Testis (tissue), 2 donors: ENCODE measurements at regions not wholly inside any gene's neighbourhood (a gene's known extent, or its start where the extent isn't known, plus 50 kb on each side); places are given as distances from the start of the nearest gene placed in this dataset.

ENCODE experiments used
- DNase-seq: peaks from one replicate; pipeline ENCODE4 v3.0.0-alpha.2; 2019
- H3K27ac ChIP-seq, 2 donors: fragments of 200-600 bp; sonication (generic); one replicate each; pipeline ENCODE4 v1.5.1; 2019
- H3K27me3 ChIP-seq: fragments of 200-600 bp; sonication (generic); one replicate; pipeline ENCODE4 v1.5.1; 2019
- H3K36me3 ChIP-seq: fragments of 200-600 bp; sonication (generic); one replicate; pipeline ENCODE4 v1.5.1; 2017; ENCODE audit warnings: low read depth; ENCODE audit errors: missing control alignments
- H3K4me1 ChIP-seq: fragments of 200-600 bp; sonication (generic); one replicate; pipeline ENCODE4 v1.5.1; 2019
- H3K4me3 ChIP-seq, 2 donors: fragments of 200-600 bp; sonication (generic); one replicate each; pipeline ENCODE4 v1.5.1; 2017 to 2019
- H3K9me3 ChIP-seq: fragments of 200-600 bp; sonication (generic); one replicate; pipeline ENCODE4 v1.5.1; 2017
- CTCF ChIP-seq, 3 experiments: fragments of 450-650 bp in 2 of 3; fragments of 200-600 bp in 1 of 3; sonication (generic) in 1 of 3; IDR thresholded peaks; one replicate each; pipeline ENCODE4 v1.5.1; 2016 to 2019; ENCODE audit warnings: antibody characterized with exemption in 3 of 3, mild to moderate bottlenecking in 2 of 3, moderate library complexity in 1 of 3
- POLR2A ChIP-seq: fragments of 450-650 bp; IDR thresholded peaks from one replicate; pipeline ENCODE4 v1.6.1; 2017; ENCODE audit warnings: antibody characterized with exemption, mild to moderate bottlenecking, moderate library complexity
- WGBS, 2 donors: methylation state at CpG; one replicate each; pipeline ENCODE4 v1.1.5; 2018; 5-methylcytosine and 5-hydroxymethylcytosine counted together
- intact Hi-C: fragments of 100-400 bp; cut with DNase I; formaldehyde crosslinking; loops from one replicate; pipeline ENCODE4 v1.15.1; 2023; ENCODE audit warnings: low total_unique reads

GRCh38 chr16:20192801-20193200, 119.1 kb upstream of the GPR139 start:
- no peak for DNase-seq
- intact Hi-C loops: no loop called here
- Histone ChIP-seq H3K27me3 (no peaks in the 10 kb centered on the region), H3K36me3 (no peaks in the 10 kb centered on the region), H3K27ac (no peak overlapping the region), H3K9me3 (no peaks in the 10 kb centered on the region), H3K4me3 (no peak overlapping the region), H3K4me1 (no peaks in the 10 kb centered on the region)
- TF ChIP-seq POLR2A (no peak), CTCF (IDR thresholded peaks at IDR 0.05) (no peak)
- 44 to 50% methylated on average over 1 of the region's 1 CpG for WGBS, 2 donors

GRCh38 chr16:20191566-20191965, 117.9 kb upstream of the GPR139 start:
- H3K27me3 ChIP-seq: no peaks in the 10 kb centered on the region
- H3K27ac ChIP-seq: no peak overlapping the region
- no peaks in the 10 kb centered on the region for H3K9me3 ChIP-seq
- H3K4me3 ChIP-seq: no peak overlapping the region
- TF ChIP-seq POLR2A (no peak), CTCF (IDR thresholded peaks at IDR 0.05) (no peak)
- DNase-seq: no peak
- H3K36me3 ChIP-seq: no peaks in the 10 kb centered on the region
- H3K4me1 ChIP-seq: no peaks in the 10 kb centered on the region
- intact Hi-C loops: no loop called here

- WGBS, 2 donors: 69 to 71% methylated on average over 3 of the region's 3 CpGs
- TF ChIP-seq POLR2A (no peak), CTCF (IDR thresholded peaks at IDR 0.05) (no peak)
- Histone ChIP-seq H3K27ac (no peak overlapping the region), H3K36me3 (no peaks in the 10 kb centered on the region), H3K27me3 (no peaks in the 10 kb centered on the region), H3K4me3 (no peak overlapping the region), H3K9me3 (no peaks in the 10 kb centered on the region), H3K4me1 (no peaks in the 10 kb centered on the region)
- intact Hi-C loops: no loop called here
- DNase-seq: no peak
Measured at GRCh38 chr16:20181949-20182348, 108.3 kb upstream of the GPR139 start.

GRCh38 chr16:20181416-20181815, 107.7 kb upstream of the GPR139 start:
- no peaks in the 10 kb centered on the region for H3K4me1 ChIP-seq
- H3K27me3 ChIP-seq: no peaks in the 10 kb centered on the region
- no peak overlapping the region for H3K27ac ChIP-seq
- no peak for TF ChIP-seq CTCF (IDR thresholded peaks at IDR 0.05)
- TF ChIP-seq POLR2A: no peak
- no peaks in the 10 kb centered on the region for H3K9me3 ChIP-seq
- intact Hi-C loops: no loop called here
- H3K4me3 ChIP-seq: no peak overlapping the region
- no peak for DNase-seq
- no peaks in the 10 kb centered on the region for H3K36me3 ChIP-seq
- 81 to 82% methylated on average over 4 of the region's 4 CpGs for WGBS, 2 donors

DNA sequence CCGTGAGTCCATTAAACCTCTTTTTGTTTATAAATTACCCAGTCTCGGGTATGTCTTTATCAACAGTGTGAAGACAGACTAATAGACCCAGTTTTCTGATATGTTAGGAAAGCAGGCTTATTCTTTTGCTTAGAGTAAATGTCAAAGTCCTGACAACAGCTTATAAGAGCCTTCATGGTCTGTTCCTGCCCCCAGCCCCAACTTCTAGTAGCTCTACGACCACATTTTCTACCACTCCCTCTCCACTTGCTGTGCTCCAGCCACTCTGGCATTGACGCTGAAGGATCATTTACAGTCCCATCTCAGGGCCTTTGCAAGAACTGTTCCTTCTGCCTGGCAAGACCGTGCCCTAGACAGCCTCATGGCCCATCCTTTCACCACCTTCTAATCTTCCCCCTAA, 104.6 kb upstream of the GPR139 start:
- H3K4me3 ChIP-seq: no peak overlapping the region
- H3K27me3 ChIP-seq: no peaks in the 10 kb centered on the region
- intact Hi-C loops: loop anchor here (10.0 kb wide), 1 partner anchor 57 kb away; no protein-coding TSS in a partner anchor
- H3K4me1 ChIP-seq: no peaks in the 10 kb centered on the region
- H3K9me3 ChIP-seq: no peaks in the 10 kb centered on the region
- no peaks in the 10 kb centered on the region for H3K36me3 ChIP-seq
- no peak overlapping the region for H3K27ac ChIP-seq
- DNase-seq: no peak
- TF ChIP-seq CTCF (IDR thresholded peaks at IDR 0.05) (no peak), POLR2A (no peak)
- WGBS, 2 donors: 83 to 84% methylated on average over 5 of the region's 5 CpGs
